ENCODE measurements at regions not wholly inside any gene's neighbourhood (a gene's known extent, or its start where the extent isn't known, plus 50 kb on each side); places are given as distances from the start of the nearest gene placed in this dataset.
"Not testable (repeated sequence)": the region's sequence is repeated elsewhere in the genome, so short reads cannot be mapped to it uniquely, and the experiment has no call there.

- DNase-seq (ENCODE audit: low read depth, low spot score) = not testable (repeated sequence)
Observed at GRCh38 chr16:88265286-88265938, 117.3 kb upstream of the ZNF469 start.

- DNase-seq (ENCODE audit: low read depth, low spot score) = not testable (repeated sequence)
Observed at GRCh38 chr16:88266036-88266435, 116.7 kb upstream of the ZNF469 start.

GRCh38 chr16:88266935-88267551 is 115.7 kb upstream of the ZNF469 start:
- DNase-seq (ENCODE audit: low read depth, low spot score) = not testable (repeated sequence)

GRCh38 chr16:88268186-88268970 is 114.4 kb upstream of the ZNF469 start:
- DNase-seq (ENCODE audit: low read depth, low spot score) = not testable (repeated sequence)

GRCh38 chr16:88270171-88270790 is 112.5 kb upstream of the ZNF469 start:
- DNase-seq (ENCODE audit: low read depth, low spot score) = not testable (repeated sequence)

GRCh38 chr16:88271296-88271695 is 111.5 kb upstream of the ZNF469 start:
- not testable (repeated sequence) for DNase-seq (ENCODE audit: low read depth, low spot score)

- not testable (repeated sequence) for DNase-seq (ENCODE audit: low read depth, low spot score)
Observed at GRCh38 chr16:88271776-88272175, 111.0 kb upstream of the ZNF469 start.

GRCh38 chr16:88272437-88272836 is 110.3 kb upstream of the ZNF469 start:
- DNase-seq (ENCODE audit: low read depth, low spot score) = not testable (repeated sequence)

- not testable (repeated sequence) for DNase-seq (ENCODE audit: low read depth, low spot score)
Observed at GRCh38 chr16:88274126-88274750, 108.5 kb upstream of the ZNF469 start.

GRCh38 chr16:88274847-88275246 is 107.9 kb upstream of the ZNF469 start:
- no peak for DNase-seq (ENCODE audit: low read depth, low spot score)

GRCh38 chr16:88275336-88276122 is 107.2 kb upstream of the ZNF469 start:
- not testable (repeated sequence) for DNase-seq (ENCODE audit: low read depth, low spot score)

- DNase-seq (ENCODE audit: low read depth, low spot score) = not testable (repeated sequence)
Observed at GRCh38 chr16:88276123-88276588, 106.6 kb upstream of the ZNF469 start.

- DNase-seq (ENCODE audit: low read depth, low spot score) = no peak
Observed at GRCh38 chr16:88276591-88276990, 106.2 kb upstream of the ZNF469 start.

GRCh38 chr16:88279998-88280397 is 102.8 kb upstream of the ZNF469 start:
- DNase-seq (ENCODE audit: low read depth, low spot score) = no peak

- DNase-seq (ENCODE audit: low read depth, low spot score) = no peak
Observed at GRCh38 chr16:88281858-88282563, 100.7 kb upstream of the ZNF469 start.

- no peak for DNase-seq (ENCODE audit: low read depth, low spot score)
Observed at GRCh38 chr16:88282564-88283395, 100.0 kb upstream of the ZNF469 start.

- DNase-seq (ENCODE audit: low read depth, low spot score) = no peak
Observed at GRCh38 chr16:88283596-88283995, 99.2 kb upstream of the ZNF469 start.

GRCh38 chr16:88284101-88284500 is 98.7 kb upstream of the ZNF469 start:
- DNase-seq (ENCODE audit: low read depth, low spot score) = no peak
